HG02973 (cell line): ENCODE measurements at regions not wholly inside any gene's neighbourhood (a gene's known extent, or its start where the extent isn't known, plus 50 kb on each side); places are given as distances from the start of the nearest gene placed in this dataset.

Experiments used
- ATAC-seq: cut with Tn5 transposase; IDR thresholded peaks from one replicate; pipeline ENCODE4 v1.9.1; 2021; ENCODE audit warnings: moderate library complexity; ENCODE audit not compliant: unreplicated experiment

DNA sequence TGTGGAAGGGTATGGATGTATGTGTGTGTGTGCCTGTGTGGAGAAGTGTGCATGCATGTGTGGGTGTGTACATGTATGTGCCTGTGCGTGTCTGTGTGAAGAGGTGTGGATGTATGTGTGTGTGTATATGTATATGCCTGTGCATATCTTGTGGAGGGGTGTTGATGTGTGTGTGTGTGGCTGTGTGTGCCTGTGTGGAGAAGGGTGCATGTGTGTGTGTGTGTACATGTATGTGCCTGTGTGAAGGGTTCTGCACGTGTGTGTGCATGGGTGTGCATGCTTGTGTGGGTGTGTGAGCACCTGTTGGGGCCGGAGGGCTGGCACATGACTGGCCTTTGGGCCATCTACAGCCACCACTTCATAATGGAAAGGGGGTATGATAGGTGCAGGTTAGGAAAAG, 291.4 kb downstream of the IRX2 start:
- no peak for ATAC-seq

DNA sequence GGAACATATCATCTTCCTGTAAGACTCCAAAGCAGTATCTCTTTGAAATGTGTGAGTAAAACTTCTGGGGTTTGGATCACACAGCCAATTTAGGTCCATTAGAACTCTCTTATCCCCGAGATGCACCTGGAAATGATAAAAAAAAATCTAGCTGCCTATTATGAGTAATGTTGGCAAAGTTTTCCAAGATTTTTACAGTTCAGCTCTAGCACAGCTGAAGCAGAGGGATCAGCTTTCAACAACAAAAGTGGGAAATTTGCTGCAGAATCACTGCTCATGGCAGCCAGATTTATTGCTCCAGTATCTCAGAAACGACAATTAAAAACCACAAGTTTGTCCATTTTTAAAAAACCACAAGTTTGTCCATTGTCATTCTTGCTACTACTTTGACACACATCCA, 292.2 kb downstream of the IRX2 start:
- ATAC-seq = no peak

DNA sequence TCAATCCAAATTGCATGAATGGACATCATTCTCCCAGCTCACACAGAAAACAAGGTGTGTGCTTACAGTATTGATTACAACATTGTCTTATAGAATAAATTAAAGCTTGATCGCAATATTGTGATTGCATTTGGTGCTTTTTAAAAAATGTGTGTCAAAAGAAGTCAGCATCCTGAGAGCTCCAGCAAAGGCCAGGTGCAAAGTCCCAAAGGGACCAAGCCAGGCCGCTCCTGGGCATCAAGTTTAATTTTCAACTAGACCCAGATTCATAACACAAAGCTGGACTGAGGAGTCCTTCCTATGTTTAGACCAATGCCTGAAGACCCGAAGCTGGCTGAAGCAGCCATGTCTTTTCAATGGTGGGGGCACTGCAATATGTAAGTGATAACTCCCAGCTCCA, 295.6 kb downstream of the IRX2 start:
- no peak for ATAC-seq

DNA sequence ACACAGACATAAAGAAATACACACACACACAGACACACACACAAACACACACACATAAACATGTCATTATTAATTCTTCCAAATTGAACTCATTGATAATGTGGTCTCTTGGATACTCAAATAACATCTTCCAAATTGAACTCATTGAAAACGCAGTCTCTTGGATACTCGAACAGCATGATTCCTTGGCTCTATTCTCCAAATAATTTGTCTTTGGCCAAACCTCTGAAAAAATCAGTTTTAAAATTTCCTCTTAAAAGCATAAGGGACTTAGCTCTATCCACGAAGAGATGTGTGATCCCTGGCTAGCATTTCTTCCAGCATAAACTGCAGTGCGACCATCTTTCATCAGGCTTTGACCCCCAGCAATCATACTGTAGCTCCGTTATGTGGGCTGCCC, 296.6 kb downstream of the IRX2 start:
- no peak for ATAC-seq

DNA sequence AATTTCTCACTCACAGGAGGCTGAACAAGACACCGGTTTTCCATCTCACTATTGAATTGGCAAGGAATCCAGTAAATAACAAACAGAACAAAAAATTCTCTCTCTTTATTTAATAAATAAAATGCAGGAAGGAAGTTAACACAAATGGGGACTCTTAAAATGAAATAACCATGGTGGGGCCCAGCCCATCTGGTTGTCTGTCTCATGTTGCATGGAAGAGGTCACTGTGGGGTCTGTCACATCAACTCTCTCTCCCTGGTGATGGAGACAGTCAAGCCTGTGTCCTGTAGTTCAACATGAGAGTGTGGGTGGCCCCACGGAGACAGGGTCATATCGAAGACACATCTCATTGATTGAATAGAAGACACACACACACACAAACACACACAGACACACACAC, 297.7 kb downstream of the IRX2 start:
- no peak for ATAC-seq

DNA sequence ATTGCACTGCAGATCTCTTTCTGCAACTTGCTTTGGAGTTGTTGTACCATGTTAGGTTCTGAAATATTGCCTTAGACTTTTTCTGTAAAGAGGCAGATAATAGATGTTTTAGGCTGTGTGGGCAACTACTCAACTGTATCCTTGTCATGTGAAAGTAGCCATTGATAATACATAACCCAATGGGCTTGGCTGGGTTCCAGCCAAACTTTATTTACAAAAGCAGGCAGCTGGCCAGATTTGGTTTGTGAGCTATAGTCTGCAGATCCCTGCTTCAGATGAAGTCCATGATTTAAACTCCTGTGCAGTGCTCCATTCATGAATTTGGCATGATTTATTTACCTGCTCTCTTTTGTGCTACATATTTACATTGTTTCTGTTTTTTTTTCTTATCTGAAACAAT, 300.4 kb downstream of the IRX2 start:
- ATAC-seq = no peak

DNA sequence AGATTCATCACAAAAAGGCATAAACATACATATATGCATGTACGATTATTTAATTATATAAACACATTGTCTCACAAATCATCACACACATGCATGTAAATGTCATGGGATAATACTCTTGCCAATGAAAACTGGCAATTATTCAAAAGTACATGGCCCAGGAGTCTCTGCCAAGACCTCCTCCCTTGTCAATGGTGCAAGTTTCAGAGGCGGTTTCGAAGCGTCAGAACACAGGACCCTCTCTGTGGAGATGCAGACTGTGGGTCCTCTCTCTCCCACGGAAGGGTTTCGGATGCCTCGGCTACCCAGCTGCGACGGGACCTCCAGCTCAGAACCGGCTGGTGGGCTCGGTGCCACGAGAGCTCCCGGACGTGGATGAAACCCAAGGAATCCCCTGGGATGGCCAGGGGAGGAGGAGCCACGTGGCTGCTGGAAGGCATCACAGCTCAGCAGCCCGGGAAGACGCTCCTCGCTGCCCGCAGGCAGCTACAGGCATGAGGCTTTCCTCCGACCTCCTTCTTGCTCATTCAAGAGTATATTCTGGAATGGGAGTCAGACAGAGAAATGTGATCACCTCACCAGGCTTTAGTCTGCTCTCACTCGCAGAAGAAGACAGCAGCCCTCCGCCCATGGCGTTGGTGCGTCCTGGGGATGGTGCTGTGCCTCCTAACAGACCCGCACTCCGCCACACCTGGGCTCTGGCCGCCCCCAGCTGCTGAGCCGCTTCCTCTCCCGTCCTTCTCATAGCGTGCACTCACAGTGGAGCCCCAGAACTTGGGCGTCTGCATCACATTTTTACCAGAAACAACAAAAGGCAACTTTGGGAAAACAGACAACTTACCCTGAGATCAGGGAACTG, 308.8 kb downstream of the IRX2 start:
- no peak for ATAC-seq

DNA sequence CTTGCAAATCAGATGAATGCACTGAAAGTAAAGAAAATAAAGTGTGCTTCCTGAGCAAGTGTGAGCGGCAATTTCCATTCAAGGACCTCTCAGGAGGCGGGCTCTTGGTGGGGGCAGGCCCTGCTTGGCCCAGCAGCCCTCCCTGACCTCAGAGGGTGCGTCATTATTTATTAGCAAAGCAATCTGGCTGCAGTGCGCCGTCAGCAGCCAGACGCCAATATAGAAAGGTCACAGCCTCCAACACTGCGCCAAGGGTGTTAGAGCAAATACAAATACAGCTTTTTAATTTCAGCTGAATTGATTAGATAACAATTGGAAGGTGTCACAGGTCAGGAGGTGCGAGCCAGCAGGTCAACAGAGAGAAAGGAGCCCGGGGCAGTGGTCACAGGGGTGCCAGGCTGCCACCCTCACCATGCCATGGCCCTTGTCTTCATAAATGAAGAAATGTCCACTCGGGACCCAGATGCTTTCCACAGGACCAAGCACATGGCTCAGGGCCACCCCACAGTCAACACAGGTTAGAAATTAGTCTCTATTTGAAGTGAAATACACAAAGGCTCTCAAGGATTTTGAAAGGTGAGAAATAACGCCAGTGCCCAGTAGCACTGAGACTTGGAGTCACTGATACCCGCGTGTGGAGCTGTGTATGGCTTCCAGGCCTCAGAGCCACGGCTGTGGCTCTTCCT, 309.8 kb downstream of the IRX2 start:
- ATAC-seq = no peak

DNA sequence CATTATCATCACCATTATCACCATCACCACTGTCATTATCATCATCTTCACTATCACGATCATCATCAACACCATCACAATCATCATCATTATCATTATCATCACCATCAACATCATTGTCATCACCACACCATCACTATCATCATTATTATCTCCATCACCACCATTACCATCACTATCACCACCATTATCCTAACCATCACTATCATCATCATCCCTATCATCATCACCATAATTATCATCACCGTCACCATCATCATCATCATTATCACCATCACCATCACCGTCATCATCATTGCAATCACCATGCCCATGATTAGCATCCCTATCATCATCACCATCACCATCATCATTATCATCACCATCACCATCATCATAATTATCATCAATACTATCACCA, 311.9 kb downstream of the IRX2 start:
- no peak for ATAC-seq

DNA sequence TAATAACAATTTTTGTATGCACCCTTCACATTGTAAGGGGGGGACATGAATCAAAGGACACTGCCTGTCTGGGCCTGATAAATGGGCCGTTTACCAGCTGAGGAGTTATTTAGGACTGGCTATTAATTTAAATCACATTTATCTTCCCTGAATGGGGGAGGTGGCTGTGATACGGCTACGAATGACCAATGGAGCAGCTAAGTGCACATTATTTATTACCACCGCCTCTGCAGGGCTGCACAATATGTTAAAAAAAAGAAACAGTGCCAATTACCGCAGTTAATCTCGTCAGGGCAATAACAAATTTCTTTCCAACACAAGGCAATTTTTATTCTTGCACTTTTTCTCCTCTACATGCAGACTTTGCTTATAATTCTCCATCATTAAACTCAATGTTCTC, 318.4 kb downstream of the IRX2 start:
- no peak for ATAC-seq

DNA sequence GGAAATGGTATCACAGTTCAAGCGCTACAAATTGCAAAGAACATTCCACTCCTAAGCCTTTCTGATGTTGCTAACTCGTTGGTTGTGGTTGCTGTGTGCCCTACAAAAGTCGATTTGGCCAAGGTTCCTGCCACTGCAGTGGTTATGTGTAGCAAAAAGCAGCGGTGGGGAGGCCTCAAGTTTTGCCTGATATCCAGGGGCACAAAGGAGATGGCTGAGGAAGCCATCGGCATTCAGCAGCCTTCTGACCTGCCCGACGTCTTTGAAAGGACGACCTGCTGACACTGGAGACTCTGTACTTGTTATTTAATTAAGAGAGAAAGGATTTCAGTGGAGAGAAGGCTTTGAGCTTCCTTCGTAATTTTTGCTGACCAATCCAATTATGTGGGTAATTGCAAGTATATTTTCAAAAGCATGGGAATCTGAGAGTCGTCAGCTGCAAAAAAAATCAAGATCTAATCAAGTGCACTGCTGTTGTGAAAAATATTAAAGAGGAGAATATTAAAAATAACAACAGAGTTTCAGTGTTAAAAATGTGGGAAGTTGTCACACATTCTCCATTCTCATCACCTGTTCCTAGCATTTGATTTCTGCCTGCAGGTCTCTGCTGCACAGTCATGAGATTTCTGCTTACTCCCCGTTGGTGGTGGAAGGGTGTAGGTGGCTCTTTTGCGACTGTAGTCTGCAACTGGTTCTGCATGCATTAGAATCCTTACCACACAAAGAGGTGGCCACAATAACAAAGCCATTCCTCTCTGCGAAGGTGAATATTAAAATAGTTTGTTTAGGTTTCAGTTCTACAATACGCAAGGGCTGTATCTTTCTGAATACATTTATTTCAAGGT, 319.2 kb downstream of the IRX2 start:
- ATAC-seq = no peak

DNA sequence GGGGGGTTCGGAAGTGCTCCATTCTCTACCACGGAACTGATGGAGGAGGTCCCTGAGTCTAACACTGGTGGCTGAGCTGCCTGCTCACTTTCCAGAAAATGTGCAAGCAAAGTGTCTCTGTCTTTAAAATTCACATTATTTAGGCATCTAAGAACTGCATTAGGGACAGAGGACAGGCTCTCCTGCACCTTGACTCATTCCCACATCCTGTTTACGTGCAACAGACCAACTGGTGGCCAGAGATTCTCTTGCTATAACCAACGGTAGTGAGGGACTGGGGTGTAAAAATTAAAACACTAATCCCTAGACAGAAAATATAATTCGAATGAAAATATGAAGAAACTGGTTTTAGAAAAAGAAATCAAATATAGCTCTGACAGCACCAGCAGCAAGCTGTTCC, 320.9 kb downstream of the IRX2 start:
- no peak for ATAC-seq

DNA sequence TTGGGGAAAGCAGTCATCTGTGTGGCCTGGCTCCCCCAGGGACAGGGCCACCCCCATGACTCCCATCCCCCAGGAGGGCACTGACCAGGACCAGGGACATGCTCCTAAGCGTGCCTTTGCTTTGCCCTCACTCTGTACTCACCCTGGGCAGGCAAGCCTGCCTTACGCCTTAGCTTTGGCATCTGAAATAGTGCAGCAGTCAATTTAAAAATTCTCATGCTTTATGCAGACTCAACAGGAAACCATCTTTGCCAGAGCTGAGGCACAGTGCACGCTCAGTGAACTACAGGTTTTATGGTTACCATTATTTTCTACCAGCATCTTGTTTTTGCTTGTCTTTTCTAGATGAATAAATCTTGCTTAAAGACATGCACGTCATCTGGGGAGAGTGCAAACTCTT, 323.5 kb downstream of the IRX2 start:
- no peak for ATAC-seq

DNA sequence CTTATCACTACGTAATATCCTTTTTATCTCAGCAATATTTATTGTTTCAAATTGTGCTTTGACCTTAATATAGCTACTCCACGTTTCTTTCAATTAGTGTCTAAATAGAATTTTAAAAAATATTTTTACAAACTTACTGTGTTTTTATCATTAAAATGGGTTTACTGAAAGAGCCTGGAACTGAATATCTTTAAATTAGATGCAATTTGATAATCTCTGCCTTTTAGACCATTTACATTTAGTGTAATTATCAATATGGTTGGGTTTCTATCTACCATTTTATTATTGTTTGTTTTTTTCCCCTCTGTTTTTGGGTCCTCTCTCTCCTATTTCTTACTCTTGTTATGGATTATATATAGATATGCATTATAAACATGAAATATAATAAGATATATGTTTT, 327.8 kb downstream of the IRX2 start:
- ATAC-seq = no peak

DNA sequence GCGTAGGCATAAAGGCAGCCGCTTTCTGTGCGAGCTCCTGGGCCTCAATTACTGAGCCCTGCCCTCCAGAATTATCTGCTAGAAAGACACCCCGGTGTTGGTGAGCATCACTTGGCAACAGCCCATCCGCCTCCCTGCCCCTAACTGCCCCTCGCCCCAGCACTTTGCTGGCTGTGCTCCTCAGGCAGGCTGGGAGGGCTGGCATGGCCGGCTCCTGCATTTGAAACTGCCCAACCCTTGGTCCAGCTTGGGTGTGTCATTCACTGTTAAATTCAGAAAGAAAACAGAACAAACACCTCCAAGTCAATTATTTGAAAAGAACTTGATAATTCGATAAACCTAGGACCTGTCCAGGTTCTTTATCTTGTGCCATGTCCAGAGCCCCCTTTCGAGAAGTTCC, 334.2 kb downstream of the IRX2 start:
- no peak for ATAC-seq

DNA sequence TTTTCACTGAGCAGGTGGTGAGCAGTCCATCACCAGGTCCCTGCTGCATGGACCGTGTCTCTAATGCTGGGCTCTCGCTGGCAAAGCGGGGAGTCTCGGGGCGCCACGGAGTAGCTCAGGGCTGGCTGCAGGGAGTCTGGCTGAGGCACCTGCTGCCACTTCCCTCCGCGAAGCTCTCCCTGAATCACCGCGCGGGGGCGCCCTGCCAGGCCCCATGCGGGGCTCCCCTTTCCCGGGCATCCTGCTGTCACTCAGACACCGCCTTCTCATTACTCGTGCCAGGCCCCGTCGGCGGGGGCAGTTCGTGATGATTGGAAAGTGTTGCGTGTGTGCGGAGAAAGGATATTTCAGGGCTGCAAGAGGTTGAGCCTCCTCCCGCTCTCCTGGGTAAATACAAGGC, 335.8 kb downstream of the IRX2 start:
- ATAC-seq = no peak

DNA sequence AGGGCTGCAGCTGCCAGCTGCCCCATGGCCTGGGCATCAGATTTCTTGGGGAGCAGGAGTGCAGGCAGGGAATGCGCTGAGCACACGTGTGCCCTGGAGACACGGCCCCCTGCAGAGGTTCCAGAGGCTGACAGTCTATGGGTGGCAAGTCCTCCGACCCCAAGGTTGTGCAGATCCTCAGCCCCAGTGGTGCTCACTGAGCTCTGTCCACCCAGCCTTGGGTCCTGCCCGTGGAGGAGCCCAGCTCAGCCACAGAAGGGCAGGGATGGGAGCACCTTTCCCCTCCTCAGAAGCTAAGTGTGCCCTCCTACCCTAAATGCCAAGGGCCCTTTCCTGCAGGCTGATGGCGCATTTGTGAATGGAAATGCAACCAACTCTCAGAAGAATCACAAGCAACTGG, 341.0 kb downstream of the IRX2 start:
- ATAC-seq = no peak

DNA sequence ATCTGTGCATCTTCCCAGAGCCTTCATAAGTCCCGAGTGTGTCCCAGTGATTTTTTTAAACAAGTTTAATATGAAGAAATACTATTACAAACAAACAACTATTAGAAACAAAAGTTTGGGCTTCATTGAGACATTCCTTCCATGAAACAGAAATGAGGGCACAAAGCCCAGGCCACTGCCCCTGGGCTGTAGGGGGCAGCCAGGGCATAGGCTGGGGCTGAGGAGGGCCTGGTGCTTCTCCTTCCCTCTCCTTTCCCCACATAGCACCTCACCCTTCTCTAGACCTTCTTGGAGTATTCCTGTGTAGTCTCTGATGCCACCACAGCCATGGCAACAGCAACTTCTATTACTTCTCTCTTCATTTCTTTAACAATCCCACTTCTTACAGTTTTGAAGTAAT, 348.2 kb downstream of the IRX2 start:
- ATAC-seq = no peak

DNA sequence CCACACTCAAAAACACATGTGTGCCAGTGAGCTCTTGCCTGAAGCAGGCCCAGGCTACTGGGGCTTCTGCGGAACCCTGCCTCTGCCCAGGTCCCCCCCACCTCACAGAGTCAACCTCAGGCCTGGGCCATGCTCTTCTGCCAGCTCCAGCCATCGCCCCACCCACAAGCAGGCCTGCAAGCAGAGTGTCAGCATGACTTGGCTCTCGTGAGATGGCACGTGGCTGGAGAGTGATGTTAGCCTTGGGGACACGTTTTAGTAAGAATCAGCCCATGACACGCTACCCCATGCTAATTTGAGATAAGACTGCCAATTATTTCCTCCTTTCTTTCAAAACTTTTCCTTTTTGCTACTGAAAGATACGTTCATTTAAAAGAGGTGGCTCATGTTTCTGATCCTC, 351.7 kb downstream of the IRX2 start:
- ATAC-seq = no peak

DNA sequence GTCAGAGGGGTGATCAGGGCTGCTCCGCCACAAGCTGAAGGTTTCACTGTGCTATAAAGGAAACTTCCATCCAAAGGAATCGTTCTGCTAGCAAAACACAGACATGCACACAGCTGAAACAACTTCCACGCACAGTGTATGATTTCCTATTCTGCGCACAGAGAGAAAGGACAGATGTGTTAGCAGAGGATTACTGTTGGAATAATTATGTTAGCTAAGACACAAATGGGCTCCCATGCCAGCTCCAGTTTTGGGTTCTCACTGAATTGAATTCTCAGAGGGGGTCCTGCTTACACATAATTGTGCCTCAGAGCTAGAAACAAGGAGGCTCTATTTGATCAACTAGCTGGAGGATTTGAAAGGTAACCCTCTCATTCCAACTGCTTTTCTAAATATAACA, 352.4 kb downstream of the IRX2 start:
- ATAC-seq = no peak

DNA sequence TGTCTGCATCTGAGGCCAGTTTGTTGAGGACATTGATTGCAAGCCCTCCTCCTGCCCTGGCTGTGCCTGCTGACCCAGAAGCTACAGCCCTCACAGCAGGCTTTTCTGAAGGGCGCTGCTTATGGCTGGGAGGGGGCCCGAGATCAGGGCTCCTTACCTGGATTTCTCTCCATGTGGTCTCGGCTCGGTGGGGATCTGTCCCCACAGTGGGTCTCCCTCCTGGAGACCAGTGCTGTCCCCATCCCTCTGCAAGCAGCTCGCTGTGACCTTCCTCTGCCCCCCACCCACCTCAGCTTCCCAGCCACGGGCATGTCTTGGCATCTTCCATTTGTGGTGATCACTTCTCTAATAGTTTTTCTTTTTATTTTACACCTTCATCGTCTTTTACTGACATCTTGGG, 357.9 kb downstream of the IRX2 start:
- no peak for ATAC-seq

DNA sequence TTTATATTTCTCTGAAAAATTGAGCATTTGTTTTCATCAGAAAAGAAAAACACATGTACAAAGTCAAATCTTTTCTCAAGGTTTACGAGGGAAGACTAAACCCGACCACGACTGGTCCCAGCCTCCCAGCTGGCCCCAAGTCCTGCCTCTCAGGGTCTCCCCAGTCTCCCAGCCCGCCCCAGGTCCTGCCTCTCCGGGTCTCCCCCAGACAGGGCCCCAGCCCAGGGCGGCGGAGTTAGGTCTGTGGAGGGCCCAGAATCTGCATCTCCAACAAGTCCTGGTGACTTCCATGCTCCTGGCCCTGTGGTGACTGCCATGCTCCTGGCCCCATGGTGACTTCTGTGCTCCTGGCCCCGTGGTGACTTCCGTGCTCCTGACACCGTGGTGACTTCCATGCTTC, 359.9 kb downstream of the IRX2 start:
- ATAC-seq = no peak
